Osteocyte (in vitro differentiated cells): ENCODE measurements at regions not wholly inside any gene's neighbourhood (a gene's known extent, or its start where the extent isn't known, plus 50 kb on each side); places are given as distances from the start of the nearest gene placed in this dataset.

Experiments
- DNase-seq: peaks from one replicate; pipeline ENCODE4 v3.0.0; 2021; ENCODE audit warnings: mixed read lengths; ENCODE audit not compliant: unreplicated experiment; ENCODE audit errors: extremely low spot score
- H3K27ac Mint-ChIP-seq: one replicate; pipeline ENCODE4 v1.8.0; 2021; ENCODE audit warnings: mild to moderate bottlenecking, mixed read lengths; ENCODE audit not compliant: unreplicated experiment
- H3K27me3 Mint-ChIP-seq: one replicate; pipeline ENCODE4 v1.8.0; 2021; ENCODE audit warnings: mixed read lengths; ENCODE audit not compliant: unreplicated experiment
- H3K36me3 Mint-ChIP-seq: one replicate; pipeline ENCODE4 v1.8.0; 2021; ENCODE audit warnings: mixed read lengths; ENCODE audit not compliant: unreplicated experiment
- H3K4me1 Mint-ChIP-seq: one replicate; pipeline ENCODE4 v1.8.0; 2021; ENCODE audit warnings: mixed read lengths; ENCODE audit not compliant: unreplicated experiment
- H3K4me3 Mint-ChIP-seq: one replicate; pipeline ENCODE4 v1.8.0; 2021; ENCODE audit warnings: mild to moderate bottlenecking, moderate library complexity, mixed read lengths; ENCODE audit not compliant: unreplicated experiment
- H3K9me3 Mint-ChIP-seq: one replicate; pipeline ENCODE4 v1.8.0; 2021; ENCODE audit warnings: mixed read lengths; ENCODE audit not compliant: unreplicated experiment
- TF ChIP-seq, protein P1 (sequence below): fragments of 200-600 bp; sonication (generic); IDR thresholded peaks from 2 replicates; pipeline ENCODE4 v1.5.0; 2021; ENCODE audit warnings: antibody characterized with exemption, mild to moderate bottlenecking, moderate library complexity

DNA sequence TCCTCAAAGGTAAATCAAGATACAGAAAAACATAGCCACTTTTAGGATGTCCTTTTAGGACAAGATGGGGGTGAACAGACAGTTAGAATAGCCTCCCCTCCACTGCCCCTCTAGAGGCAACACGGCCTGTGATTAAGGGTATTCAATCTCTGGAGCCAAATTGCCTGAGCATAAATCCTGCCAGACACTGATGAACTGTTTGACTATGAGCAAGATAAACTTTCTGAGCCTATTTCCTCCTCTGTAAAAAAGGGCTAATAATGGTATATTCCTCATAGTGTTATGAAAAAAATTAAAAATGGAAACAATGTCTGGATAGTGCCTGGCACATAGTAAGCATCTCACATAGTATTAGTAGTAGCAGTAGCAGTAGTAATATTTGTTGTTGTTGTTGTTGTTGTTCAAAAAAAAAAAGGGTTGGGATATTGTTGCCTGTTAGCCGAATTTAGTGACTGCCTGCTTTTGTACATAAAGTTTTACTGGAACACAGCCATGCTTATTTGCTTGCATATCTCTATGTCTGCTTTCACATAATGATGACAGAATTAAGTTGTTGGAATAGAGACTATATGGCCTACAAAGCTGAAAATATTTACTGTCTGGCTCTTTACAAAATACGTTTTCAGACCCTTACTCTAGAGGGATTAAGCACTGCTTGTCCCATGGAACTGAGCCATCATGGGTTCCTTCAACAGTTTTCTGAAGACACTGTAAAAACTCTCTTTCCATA, 536.3 kb downstream of the TLE4 start:
- H3K9me3 Mint-ChIP-seq, result peaks cover 7% of the 10 kb centered on the region
- TF ChIP-seq, protein P1, sequence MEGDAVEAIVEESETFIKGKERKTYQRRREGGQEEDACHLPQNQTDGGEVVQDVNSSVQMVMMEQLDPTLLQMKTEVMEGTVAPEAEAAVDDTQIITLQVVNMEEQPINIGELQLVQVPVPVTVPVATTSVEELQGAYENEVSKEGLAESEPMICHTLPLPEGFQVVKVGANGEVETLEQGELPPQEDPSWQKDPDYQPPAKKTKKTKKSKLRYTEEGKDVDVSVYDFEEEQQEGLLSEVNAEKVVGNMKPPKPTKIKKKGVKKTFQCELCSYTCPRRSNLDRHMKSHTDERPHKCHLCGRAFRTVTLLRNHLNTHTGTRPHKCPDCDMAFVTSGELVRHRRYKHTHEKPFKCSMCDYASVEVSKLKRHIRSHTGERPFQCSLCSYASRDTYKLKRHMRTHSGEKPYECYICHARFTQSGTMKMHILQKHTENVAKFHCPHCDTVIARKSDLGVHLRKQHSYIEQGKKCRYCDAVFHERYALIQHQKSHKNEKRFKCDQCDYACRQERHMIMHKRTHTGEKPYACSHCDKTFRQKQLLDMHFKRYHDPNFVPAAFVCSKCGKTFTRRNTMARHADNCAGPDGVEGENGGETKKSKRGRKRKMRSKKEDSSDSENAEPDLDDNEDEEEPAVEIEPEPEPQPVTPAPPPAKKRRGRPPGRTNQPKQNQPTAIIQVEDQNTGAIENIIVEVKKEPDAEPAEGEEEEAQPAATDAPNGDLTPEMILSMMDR, result no peak
- no peaks in the 10 kb centered on the region for H3K27me3 Mint-ChIP-seq
- H3K36me3 Mint-ChIP-seq, result peaks cover 3% of the 10 kb centered on the region
- H3K27ac Mint-ChIP-seq, result no peak overlapping the region
- no peak for DNase-seq
- no peak overlapping the region for H3K4me3 Mint-ChIP-seq
- H3K4me1 Mint-ChIP-seq, result peaks cover 19% of the 10 kb centered on the region

DNA sequence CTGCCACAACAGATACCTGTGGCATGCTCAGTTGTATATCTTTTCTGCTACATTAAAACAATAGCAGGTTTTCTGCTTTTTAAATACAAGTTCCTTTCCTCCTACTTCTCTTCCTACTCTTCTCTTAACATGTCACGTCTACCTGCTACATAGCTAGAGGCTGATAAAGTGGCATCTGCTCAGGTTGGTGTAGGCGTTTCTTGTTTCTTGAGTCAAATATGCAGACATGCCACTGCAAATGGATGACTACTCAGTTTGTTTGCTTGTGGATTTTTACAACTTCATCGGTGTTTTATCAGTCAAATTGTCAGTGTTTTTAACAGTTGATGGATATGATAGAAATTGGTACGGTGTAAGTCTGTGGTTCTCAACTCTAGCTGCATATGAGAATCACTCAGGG, 525.7 kb downstream of the TLE4 start:
- TF ChIP-seq, protein P1, result no peak
- DNase-seq, result no peak
- H3K36me3 Mint-ChIP-seq, result peaks cover 4% of the 10 kb centered on the region
- H3K27me3 Mint-ChIP-seq, result no peaks in the 10 kb centered on the region
- H3K27ac Mint-ChIP-seq, result no peak overlapping the region
- H3K9me3 Mint-ChIP-seq, result no peaks in the 10 kb centered on the region
- no peaks in the 10 kb centered on the region for H3K4me1 Mint-ChIP-seq
- H3K4me3 Mint-ChIP-seq, result no peak overlapping the region

DNA sequence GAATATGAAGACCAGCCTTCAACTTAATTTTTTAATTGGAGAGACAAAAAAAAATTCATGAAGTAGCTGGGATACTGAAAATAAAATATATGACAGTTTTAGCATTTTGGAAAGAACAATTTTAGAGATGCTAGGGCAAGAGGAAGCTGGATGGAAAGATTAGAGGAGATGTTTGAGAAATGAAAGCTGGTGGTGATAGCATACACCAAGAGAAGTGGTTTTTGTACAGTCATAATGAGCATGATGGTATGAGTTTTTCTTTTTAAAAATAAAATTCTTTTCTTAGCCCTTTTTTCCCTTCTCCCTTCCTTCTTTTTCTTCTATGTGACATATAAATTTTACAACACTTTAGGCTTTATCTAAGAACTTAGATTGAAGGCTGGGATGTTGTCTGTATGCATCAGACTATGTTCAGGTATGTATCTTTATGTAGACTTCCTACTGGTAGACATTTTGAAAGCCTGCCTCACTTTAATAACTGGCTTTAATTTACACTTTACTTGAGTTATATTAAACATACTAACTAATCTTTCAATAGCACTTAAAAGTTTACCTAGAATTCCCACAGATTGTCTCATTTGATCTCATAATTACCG, 522.5 kb downstream of the TLE4 start:
- no peaks in the 10 kb centered on the region for H3K9me3 Mint-ChIP-seq
- DNase-seq, result no peak
- no peaks in the 10 kb centered on the region for H3K4me1 Mint-ChIP-seq

DNA sequence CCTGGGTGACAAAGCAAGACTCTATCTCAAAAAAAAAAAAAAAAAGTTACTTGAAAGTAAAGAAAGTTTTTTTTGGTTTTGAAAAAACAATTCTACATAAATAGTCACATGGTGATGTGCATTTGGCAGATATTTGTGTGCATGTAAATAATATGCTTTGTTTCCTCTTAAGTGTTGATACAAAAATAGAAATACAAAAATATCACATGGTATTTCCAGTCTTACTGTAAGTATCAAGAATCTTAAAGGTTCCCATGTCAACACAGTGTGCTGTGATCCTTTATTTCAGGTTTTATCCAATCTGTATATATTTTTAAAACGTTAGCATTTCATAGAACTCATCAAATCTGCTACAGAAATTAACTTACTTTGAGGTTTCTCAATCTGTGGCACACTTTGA, 521.9 kb downstream of the TLE4 start:
- Mint-ChIP-seq H3K4me3 (no peak overlapping the region), H3K9me3 (no peaks in the 10 kb centered on the region), H3K27ac (no peak overlapping the region), H3K36me3 (no peaks in the 10 kb centered on the region), H3K4me1 (no peaks in the 10 kb centered on the region), H3K27me3 (no peaks in the 10 kb centered on the region)
- TF ChIP-seq, protein P1, result no peak
- no peak for DNase-seq

More for the DNA sequence above, 522.5 kb downstream of the TLE4 start:
- TF ChIP-seq, protein P1, result no peak
- H3K27ac Mint-ChIP-seq, result no peak overlapping the region
- H3K4me3 Mint-ChIP-seq, result no peak overlapping the region
- no peaks in the 10 kb centered on the region for H3K27me3 Mint-ChIP-seq
- no peaks in the 10 kb centered on the region for H3K36me3 Mint-ChIP-seq

DNA sequence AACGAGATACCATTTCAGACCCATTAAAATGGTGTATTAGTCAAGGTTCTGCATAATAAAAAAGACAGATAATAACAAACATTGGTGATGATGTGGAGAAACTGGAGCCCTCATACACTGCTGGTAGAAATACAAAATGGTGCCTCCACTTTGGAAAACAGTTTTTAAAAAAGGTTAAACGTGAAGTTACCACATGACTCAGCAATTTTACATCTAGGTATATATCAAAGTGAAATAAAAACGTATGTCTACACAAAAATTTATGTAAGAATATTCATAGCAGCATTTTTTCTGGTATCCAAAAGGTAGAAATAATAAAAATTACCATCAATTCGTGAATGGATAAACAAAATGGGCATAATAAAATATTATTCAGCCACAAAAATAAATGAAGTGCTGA, 519.8 kb downstream of the TLE4 start:
- H3K27me3 Mint-ChIP-seq, result no peaks in the 10 kb centered on the region
- H3K36me3 Mint-ChIP-seq, result no peaks in the 10 kb centered on the region
- H3K27ac Mint-ChIP-seq, result no peak overlapping the region
- no peaks in the 10 kb centered on the region for H3K9me3 Mint-ChIP-seq
- no peaks in the 10 kb centered on the region for H3K4me1 Mint-ChIP-seq
- H3K4me3 Mint-ChIP-seq, result no peak overlapping the region
- DNase-seq, result no peak
- TF ChIP-seq, protein P1, result no peak
